D721Med (cell line): ENCODE measurements at regions not wholly inside any gene's neighbourhood (a gene's known extent, or its start where the extent isn't known, plus 50 kb on each side); places are given as distances from the start of the nearest gene placed in this dataset.

Experiments used
- DNase-seq: peaks from one replicate; pipeline ENCODE4 v3.0.0; 2011; ENCODE audit warnings: low spot score; ENCODE audit not compliant: insufficient read length
- FAIRE-seq: peaks from 2 replicates; lab custom pipeline; 2011; peaks lifted over from hg19 to GRCh38; lab: Jason Lieb, UNC
- CTCF ChIP-seq: IDR thresholded peaks from 2 replicates; pipeline ENCODE4 v1.5.1; 2012; ENCODE audit warnings: mild to moderate bottlenecking, control low read depth; ENCODE audit not compliant: insufficient read depth; ENCODE audit errors: missing control alignments

- no peak for DNase-seq
- FAIRE-seq, result no peak
- TF ChIP-seq CTCF, result no peak
Observed at GRCh38 chr17:77827511-77827910, 131.0 kb upstream of the TNRC6C start.

GRCh38 chr17:77828749-77829539, 129.6 kb upstream of the TNRC6C start:
- FAIRE-seq (no peak), DNase-seq (no peak)

GRCh38 chr17:77829843-77830799, 128.4 kb upstream of the TNRC6C start:
- FAIRE-seq (no peak), DNase-seq (no peak)
- no peak for TF ChIP-seq CTCF

More at GRCh38 chr17:77828749-77829539, 129.6 kb upstream of the TNRC6C start:
- no peak for TF ChIP-seq CTCF

GRCh38 chr17:77830816-77831473, 127.6 kb upstream of the TNRC6C start:
- TF ChIP-seq CTCF, result no peak
- DNase-seq, result no peak
- no peak for FAIRE-seq

DNA sequence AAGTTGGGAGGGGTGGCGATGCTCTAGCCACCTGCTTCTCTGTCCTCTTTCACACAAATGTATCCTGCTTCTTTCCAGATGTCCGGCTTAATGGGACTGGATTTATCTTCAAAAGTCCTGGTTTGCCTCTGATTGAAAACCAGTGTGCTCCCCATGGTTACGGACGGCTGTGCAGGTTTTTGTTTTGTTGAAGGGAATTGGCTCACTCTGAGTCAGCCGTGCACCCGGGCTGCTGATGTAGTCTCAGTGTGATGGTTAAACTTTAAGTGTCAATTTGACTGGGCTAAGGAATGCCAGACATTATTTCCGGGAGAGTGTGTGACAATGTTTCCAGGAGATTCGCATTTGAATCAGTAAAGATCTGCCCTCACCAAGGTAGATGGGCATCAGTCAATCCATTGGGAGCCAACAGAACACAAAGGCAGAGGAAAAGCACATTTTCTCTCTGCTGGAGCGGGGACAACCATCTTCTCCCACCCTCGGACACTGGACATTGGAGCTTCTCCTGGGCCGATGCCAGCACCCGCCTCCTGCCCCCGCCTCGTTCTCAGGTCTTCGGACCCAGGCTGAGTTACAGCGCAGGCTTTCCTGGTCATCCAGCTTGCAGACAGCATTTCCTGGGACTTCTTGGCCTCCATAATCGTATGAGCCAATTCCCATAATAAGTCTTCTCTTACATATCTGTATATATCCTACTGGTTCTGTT, 126.9 kb upstream of the TNRC6C start:
- no peak for TF ChIP-seq CTCF
- DNase-seq (no peak), FAIRE-seq (no peak)

- FAIRE-seq, result no peak
- DNase-seq, result no peak
- TF ChIP-seq CTCF, result no peak
Observed at GRCh38 chr17:77832180-77832560, 126.3 kb upstream of the TNRC6C start.
